Kidney (tissue), 13 donors: ENCODE measurements at regions not wholly inside any gene's neighbourhood (a gene's known extent, or its start where the extent isn't known, plus 50 kb on each side); places are given as distances from the start of the nearest gene placed in this dataset.

Experiments used
- DNase-seq, 5 donors: peaks; one replicate each; pipeline ENCODE4 v3.0.0-alpha.2; 2013 to 2020
- FAIRE-seq: peaks from 2 replicates; lab custom pipeline; 2012; peaks lifted over from hg19 to GRCh38; lab: Jason Lieb, UNC
- H3K27ac ChIP-seq, 2 donors: one replicate each; pipeline ENCODE4 v1.7.0; 2013; ENCODE audit warnings: low read depth in 2 of 2, low read length in 2 of 2, inconsistent platforms in 1 of 2
- H3K27me3 ChIP-seq: one replicate; pipeline ENCODE4 v1.7.1; 2013; ENCODE audit warnings: low read length, inconsistent platforms; ENCODE audit not compliant: control insufficient read depth, insufficient read depth
- H3K36me3 ChIP-seq, 3 donors: one replicate each; pipeline versions ENCODE4 v1.7.0 to v1.7.1; 2013; ENCODE audit warnings: low read length in 3 of 3, control low read depth in 1 of 3, inconsistent platforms in 1 of 3; ENCODE audit not compliant: insufficient read depth in 3 of 3, control insufficient read depth in 2 of 3
- H3K4me1 ChIP-seq, 3 donors: one replicate each; pipeline versions ENCODE4 v1.7.0 to v1.7.1; 2013; ENCODE audit warnings: low read length in 3 of 3, inconsistent platforms in 1 of 3, low read depth in 1 of 3; ENCODE audit not compliant: control insufficient read depth in 2 of 3, insufficient read depth in 2 of 3
- H3K4me3 ChIP-seq, 3 donors: one replicate each; pipeline versions ENCODE4 v1.7.0 to v1.8.1; 2013; ENCODE audit warnings: low read length in 3 of 3, control low read depth in 1 of 3, inconsistent platforms in 1 of 3
- H3K9ac ChIP-seq, 3 donors: one replicate each; pipeline versions ENCODE4 v1.7.0 to v1.7.1; 2013; ENCODE audit warnings: low read length in 3 of 3, control low read depth in 1 of 3, inconsistent platforms in 1 of 3
- H3K9me3 ChIP-seq, 3 donors: one replicate each; pipeline versions ENCODE4 v1.7.0 to v1.7.1; 2013; ENCODE audit warnings: low read length in 3 of 3, control low read depth in 1 of 3, inconsistent platforms in 1 of 3; ENCODE audit not compliant: control insufficient read depth in 2 of 3, insufficient read depth in 1 of 3
- CTCF ChIP-seq: IDR thresholded peaks from 3 replicates; pipeline ENCODE4 v1.5.1; 2012; ENCODE audit warnings: mild to moderate bottlenecking, moderate library complexity, borderline replicate concordance; ENCODE audit not compliant: insufficient read depth; ENCODE audit errors: extremely low read depth
- intact Hi-C: fragments of 100-400 bp; cut with DNase I; formaldehyde crosslinking; loops from one replicate; pipeline ENCODE4 v1.11.1; 2022
- donor health status: control.
- donor health status: control.
- donor health status: control.
- donor health status: control.
- donor health status: control.
- donor health status: DM: yes; HTN: yes; CAD: no.
- donor health status: Normal renal cell carcinoma (clear cell type).

- TF ChIP-seq CTCF = no peak
- FAIRE-seq = no peak
Observed at GRCh38 chr10:47118326-47118725, 181.7 kb upstream of the GDF10 start.

GRCh38 chr10:47121336-47121735 lies 178.7 kb upstream of the GDF10 start:
- H3K27ac ChIP-seq = no peak overlapping the region
- no peak overlapping the region for H3K4me3 ChIP-seq
- no peak for TF ChIP-seq CTCF
- FAIRE-seq = no peak
- intact Hi-C loops = no loop called here
- DNase-seq = no peak
- H3K4me1 ChIP-seq = no peaks in the 10 kb centered on the region
- H3K36me3 ChIP-seq = no peaks in the 10 kb centered on the region
- no peak overlapping the region for H3K9ac ChIP-seq
- H3K9me3 ChIP-seq = no peaks in the 10 kb centered on the region
- H3K27me3 ChIP-seq = no peaks in the 10 kb centered on the region

More at GRCh38 chr10:47118326-47118725, 181.7 kb upstream of the GDF10 start:
- no peaks in the 10 kb centered on the region for H3K36me3 ChIP-seq
- no peak overlapping the region for H3K4me3 ChIP-seq
- no peaks in the 10 kb centered on the region for H3K4me1 ChIP-seq
- H3K9me3 ChIP-seq = no peaks in the 10 kb centered on the region
- H3K9ac ChIP-seq = no peak overlapping the region
- no peak for DNase-seq
- no peaks in the 10 kb centered on the region for H3K27me3 ChIP-seq
- intact Hi-C loops = no loop called here
- H3K27ac ChIP-seq = no peak overlapping the region

- Histone ChIP-seq H3K36me3 (no peaks in the 10 kb centered on the region), H3K9ac (no peak overlapping the region), H3K4me3 (no peak overlapping the region), H3K27me3 (no peaks in the 10 kb centered on the region), H3K9me3 (no peaks in the 10 kb centered on the region), H3K4me1 (no peaks in the 10 kb centered on the region), H3K27ac (no peak overlapping the region)
- TF ChIP-seq CTCF = no peak
- DNase-seq (no peak), FAIRE-seq (no peak)
- intact Hi-C loops = no loop called here
Observed at GRCh38 chr10:47123716-47124288, 176.2 kb upstream of the GDF10 start.
